GM19372 (cell line): ENCODE measurements at regions not wholly inside any gene's neighbourhood (a gene's known extent, or its start where the extent isn't known, plus 50 kb on each side); places are given as distances from the start of the nearest gene placed in this dataset.

Source experiments
- ATAC-seq: cut with Tn5 transposase; IDR thresholded peaks from one replicate; pipeline ENCODE4 v1.9.1; 2021; ENCODE audit warnings: mild to moderate bottlenecking, low read depth, moderate library complexity; ENCODE audit not compliant: unreplicated experiment

DNA sequence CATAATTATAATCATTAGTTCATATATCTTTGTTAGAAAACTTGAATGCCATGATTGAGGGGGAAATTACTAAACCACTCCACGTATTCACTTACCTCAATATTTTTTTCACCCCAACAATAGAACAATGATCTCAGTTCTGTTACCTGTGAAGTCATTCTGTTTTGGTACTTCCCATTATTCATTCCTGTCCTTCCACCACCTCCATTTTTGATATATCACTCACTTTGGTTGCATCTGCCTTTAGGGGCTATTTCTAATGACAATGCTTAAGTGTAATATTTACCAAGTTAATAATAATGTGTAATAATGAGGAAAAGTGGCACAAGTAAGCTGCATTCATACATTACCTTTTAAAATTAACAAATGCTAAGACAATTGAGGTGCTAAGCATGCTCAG, 218.4 kb downstream of the SPATA31D1 start:
- ATAC-seq = no peak

- ATAC-seq = no peak
Observed at GRCh38 chr9:82208741-82209450, 220.3 kb downstream of the SPATA31D1 start.

DNA sequence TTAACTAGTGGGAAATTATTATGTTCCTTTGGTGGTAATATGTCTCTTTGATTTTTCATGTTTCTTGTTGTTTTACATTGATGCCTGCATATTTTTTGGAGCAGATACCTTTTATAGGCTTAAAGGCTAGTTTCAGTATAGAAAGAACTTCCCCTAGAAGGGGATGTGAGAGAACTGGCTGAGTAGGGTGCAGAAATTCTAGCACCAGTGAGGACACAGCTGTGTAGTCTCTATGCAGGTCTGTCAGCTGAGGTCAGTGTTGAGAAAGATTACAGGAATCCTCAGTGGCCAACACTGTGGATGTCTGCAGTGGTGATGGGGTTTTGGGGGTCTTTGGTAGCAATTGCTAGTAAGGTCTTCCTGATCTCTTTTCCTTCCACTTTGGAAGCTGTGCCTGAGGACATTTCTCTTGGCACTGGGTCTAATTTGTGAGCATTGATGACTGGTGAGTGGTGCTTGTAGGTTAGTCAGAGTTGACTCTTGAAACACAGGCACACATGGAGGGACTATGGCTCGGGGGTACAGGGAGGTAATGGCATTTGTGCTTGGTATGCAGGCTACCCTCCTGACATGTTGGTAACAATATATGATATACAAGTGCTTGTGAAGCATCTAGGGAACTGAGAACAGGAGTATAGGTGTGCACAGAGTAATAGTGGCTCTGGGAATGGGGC, 221.4 kb downstream of the SPATA31D1 start:
- no peak for ATAC-seq

DNA sequence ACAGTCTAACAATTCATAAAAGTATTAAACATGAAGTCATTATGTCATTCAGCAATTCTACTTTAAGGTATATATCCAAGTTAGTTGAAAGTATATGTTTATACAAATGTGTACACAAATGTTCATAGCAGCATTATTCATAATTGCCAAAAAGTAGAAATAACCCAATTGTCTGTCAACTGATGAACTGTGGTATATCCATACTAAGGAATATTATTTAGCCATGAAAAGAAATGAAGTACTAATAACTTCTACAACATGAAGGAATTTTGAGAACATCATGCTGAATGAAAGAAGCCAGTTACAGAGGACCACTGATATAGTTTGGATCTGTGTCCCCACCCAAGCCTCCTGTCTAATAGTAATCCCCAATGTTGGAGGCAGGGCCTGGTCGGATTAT, 224.3 kb downstream of the SPATA31D1 start:
- ATAC-seq = no peak

- ATAC-seq = no peak
Observed at GRCh38 chr9:82216435-82216834, 227.9 kb downstream of the SPATA31D1 start.

- no peak for ATAC-seq
Observed at GRCh38 chr9:82223442-82223841, 234.9 kb downstream of the SPATA31D1 start.

- ATAC-seq = no peak
Observed at GRCh38 chr9:82231411-82231810, 242.8 kb downstream of the SPATA31D1 start.

- no peak for ATAC-seq
Observed at GRCh38 chr9:82234160-82234943, 245.8 kb downstream of the SPATA31D1 start.

- no peak for ATAC-seq
Observed at GRCh38 chr9:82242285-82242963, 253.9 kb downstream of the SPATA31D1 start.

DNA sequence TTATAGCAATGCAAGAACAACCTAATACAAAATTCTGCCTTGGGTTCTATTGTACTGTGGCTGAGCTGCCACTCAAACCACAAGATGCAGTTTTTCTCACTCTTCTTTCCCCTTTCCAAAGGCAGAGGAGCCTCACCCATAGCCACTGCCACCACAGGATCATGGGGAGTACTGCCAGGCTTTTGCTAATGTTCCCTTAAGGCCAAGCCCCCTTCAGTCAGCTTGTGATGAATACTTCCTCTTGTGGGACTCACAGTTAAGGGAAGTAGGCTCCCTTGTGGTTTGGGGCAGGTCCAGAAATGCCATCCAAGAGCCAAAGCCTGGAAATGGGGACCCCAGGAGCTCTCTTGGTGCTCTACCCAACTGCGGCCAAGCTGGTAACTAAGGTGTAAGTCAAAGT, 258.7 kb downstream of the SPATA31D1 start:
- ATAC-seq = no peak

GRCh38 chr9:82252116-82252515, 263.5 kb downstream of the SPATA31D1 start:
- no peak for ATAC-seq

DNA sequence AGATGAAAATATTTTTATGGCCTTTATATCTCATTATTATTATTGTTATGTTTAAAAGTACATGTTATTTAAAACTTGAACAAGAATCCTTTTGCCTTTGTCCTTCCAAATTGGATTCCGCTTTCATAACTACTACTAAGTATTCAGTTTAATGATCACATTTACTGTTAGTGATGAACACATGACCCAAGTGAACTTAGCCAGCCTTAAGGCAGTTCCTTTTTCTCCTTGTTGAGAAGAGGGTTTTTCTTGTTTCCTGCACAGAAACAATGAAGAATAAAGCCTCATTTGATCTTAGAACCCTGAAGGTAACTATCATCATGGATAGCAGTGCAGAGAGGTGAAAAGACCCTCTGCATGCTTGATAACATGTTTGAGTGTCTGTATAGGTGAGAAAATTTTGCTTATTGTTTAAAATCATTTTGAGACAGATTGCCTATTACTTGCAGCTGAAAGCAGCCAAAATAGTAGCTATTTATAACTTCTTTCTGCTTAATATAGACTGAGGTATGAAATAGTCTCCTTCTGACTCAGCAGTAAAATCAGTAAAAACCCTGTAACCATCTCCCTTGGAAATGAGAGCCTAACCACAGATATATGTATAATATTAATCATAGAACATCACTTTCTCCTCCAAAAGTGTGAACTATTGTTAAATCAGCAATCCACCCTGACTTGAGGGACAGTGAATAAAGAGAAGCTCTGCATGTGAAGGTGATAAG, 266.2 kb downstream of the SPATA31D1 start:
- no peak for ATAC-seq

GRCh38 chr9:82255481-82256176, 267.1 kb downstream of the SPATA31D1 start:
- ATAC-seq = no peak

- no peak for ATAC-seq
Observed at GRCh38 chr9:82260691-82261090, 272.1 kb downstream of the SPATA31D1 start.

DNA sequence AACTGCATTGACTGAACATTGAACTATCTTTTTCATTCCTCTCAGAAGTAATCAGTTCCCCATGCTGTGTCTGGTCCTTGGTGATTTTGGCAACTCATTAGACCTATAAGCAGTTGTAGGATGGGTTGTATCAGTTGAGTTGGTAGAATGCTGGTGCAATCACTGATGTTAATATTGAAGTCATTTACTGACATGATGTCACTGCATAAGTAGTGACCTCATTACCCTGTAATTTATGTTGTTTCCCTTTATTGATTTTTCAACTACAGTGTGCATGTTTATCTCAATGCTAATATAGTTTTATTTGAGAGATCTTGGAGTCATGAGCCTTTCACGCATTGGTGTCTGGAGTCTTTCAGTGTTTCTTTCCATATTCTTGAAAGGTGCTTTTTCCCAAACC, 275.0 kb downstream of the SPATA31D1 start:
- ATAC-seq = no peak

GRCh38 chr9:82271106-82271561, 282.6 kb downstream of the SPATA31D1 start:
- ATAC-seq = no peak

DNA sequence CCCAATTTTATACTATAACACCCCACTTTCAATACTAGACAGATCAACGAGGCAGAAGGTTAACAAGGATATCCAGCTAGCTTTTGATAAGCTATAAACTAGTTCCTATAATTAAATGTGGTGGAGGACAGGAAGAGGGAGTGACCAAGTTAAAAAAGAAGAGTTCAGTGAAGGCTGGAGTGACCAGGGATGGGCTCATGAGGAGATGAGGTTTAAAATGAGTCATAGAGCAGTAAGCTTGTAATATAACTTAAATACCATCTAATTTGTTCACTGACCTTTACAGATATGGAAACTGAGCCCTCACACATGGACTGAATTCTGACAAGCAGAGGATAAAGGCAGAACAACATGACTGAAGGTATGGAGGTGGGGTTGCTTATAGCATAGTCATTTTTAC, 284.5 kb downstream of the SPATA31D1 start:
- no peak for ATAC-seq

- no peak for ATAC-seq
Observed at GRCh38 chr9:82275258-82275927, 286.8 kb downstream of the SPATA31D1 start.

- ATAC-seq = no peak
Observed at GRCh38 chr9:82281066-82281465, 292.5 kb downstream of the SPATA31D1 start.
